HG03565 (cell line): ENCODE measurements at regions not wholly inside any gene's neighbourhood (a gene's known extent, or its start where the extent isn't known, plus 50 kb on each side); places are given as distances from the start of the nearest gene placed in this dataset.

Experiments used
- ATAC-seq: cut with Tn5 transposase; IDR thresholded peaks from one replicate; pipeline ENCODE4 v1.9.1; 2021; ENCODE audit warnings: mild to moderate bottlenecking, moderate library complexity; ENCODE audit not compliant: unreplicated experiment

DNA sequence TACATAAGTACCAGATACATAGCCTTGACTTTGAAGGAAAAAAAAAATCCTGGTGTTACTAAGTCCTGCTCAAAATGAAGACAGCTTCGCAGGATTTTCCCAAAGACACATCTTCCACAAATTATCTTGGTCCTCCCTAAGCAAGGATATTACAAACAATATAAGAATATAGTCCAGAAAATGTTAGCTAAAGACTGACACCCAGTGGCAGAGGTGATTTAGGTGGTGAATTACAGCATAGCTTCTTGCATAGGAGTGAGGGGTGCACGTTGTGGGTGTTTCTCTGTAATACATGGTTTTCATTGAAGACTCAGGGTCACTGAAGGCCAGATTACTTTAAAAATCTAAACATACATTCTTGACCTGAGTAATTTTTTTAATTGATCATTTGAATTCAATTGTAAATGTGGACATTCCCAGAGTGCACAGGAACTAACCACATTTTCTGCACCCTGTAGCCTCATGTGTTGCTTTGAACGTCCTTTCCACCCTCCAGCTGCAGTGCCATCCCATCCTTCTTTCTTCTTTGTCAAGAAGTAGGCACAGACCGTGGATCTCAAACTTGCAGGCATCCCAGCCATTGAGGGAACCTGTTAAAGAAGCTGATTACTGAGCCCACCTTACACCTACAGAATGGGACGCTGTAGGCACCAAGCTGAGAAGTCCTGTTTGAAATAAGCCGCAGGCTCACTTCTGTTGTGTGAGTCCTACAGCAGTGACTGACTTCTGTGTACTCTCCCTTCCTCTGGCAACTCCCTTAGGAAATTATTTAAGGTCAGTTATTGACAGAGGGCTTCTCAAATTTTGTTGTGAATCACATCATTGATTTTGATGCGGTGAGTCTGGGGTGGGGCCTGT lies 102.6 kb downstream of the PERP start:
- ATAC-seq, result no peak

GRCh38 chr6:138005846-138006245 lies 101.4 kb downstream of the PERP start:
- ATAC-seq, result no peak

GRCh38 chr6:138007014-138007472 lies 100.2 kb downstream of the PERP start:
- no peak for ATAC-seq

DNA sequence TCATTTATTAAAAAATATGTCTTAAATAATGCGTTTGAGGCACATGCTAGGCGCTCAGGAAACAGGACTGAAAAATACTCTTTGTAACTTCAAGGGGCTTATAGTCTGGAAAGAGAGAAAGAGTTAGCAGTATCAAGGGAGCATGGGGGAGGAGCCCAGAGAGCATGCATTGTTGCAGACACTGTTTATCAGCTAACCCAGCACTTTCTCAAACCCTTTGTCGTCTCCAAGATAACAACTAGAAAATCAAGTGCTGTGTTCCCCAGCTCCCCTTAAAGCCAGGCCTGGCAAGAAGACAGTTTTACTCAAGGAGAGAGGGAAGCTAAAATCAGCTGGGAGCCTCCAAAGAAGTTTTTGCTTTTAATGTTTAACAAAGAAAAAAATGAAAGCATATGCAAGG lies 98.4 kb downstream of the PERP start:
- no peak for ATAC-seq

- ATAC-seq, result no peak
These were observed 95.8 kb downstream of the PERP start for GRCh38 chr6:138011413-138011812.

- no peak for ATAC-seq
These were observed 94.5 kb downstream of the PERP start for GRCh38 chr6:138012682-138013081.

- no peak for ATAC-seq
These were observed 93.3 kb downstream of the PERP start for GRCh38 chr6:138013959-138014358.

- ATAC-seq, result no peak
These were observed 90.0 kb downstream of the PERP start for GRCh38 chr6:138017166-138017757.

- ATAC-seq, result no peak
These were observed 88.9 kb downstream of the PERP start for GRCh38 chr6:138018297-138018696.

- no peak for ATAC-seq
These were observed 81.7 kb downstream of the PERP start for GRCh38 chr6:138025528-138025978.

DNA sequence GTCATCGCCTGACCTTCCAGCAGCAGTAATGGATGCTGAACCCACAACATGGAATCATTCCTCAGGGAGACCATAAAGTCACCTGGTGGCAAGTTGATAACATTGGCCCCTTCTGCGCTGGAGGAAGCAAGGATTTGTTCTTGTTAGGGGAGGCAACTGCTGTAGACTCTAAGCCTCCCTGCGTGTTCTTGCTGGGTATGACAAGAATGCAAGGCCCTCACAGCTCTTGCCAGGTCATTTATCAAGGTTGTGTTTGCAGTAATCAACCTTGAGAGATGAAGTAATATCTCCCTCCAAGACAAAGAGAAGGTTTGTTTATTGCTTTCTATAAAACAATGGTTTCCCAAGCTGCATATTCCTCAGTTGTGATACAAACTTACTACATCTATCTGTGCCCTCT lies 80.9 kb downstream of the PERP start:
- ATAC-seq, result no peak

DNA sequence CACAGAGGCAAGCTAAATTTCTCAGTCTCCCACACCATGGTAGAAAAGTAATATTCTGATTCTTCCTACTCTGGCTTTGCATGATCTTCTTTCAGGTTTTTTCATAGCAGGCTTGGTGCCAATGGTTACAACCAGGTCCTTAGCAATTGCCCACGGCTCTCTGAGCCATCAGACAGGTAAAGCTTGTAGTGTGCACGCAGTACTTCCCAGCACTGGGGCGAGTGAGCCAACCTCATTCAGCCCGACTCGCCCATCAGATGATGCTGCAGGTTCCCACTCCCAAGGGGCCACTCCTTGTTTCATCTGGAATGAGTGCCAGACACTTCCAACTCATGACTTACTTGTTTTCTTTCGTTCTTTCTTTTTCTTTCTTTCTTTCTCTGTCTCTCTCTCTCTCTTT lies 78.3 kb downstream of the PERP start:
- ATAC-seq, result no peak

GRCh38 chr6:138030872-138031271 lies 76.3 kb downstream of the PERP start:
- ATAC-seq, result no peak

DNA sequence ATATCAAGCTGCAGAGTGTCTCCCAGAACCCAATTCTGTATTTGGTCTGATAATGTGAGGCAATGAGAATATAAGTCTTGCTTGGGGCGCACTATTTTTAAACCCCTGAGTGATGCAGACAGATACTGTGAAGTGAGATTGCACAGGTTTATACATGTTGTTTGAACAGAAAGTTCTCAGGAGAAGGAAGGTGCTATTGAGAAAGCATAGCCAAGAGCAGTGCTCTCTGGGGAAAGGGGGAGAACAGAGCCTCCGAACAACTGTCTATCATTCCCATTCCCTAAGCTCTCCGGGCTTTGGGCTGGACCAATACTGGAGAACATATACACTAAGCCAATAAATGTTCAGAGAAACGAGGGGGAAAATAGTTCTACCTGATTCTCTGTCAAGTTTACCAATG lies 75.8 kb downstream of the PERP start:
- ATAC-seq, result no peak

DNA sequence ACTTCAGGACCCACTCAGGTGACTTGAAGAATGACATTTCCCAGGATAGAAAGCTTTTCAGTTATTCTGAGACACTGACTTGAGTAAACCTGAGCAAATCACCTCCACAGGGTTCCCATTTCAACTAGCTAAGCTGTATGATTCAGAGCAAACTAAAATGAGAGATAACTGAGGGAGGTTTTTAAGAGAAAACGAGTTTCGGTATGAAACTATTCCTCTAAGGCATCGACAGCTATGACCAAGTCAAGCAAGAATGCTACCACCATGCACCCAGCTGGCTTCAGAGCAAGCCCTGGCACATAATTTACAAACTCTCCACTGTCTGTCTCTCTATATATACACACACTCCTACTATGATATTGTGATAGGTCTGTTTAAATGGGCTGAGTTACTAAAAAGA lies 75.4 kb downstream of the PERP start:
- ATAC-seq, result peak; percentile 68

DNA sequence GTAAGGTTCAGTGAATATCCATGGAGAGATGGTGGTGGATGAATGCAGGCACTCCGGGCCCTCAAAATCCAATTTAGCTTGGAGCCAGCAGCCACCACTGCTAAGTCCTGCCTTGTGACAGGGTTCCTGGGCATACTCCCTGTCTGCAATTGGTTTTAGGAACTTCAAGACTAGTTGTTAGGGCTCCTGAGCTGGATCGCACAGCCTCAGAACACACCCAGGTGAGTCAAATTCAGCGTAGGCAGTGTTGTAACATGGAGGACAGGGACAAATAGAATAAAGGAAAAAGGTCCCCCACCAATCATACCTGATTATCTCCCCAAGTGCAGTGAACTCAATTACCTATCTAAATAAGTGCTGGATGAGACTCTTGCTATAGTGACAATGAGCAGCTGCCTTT lies 74.6 kb downstream of the PERP start:
- ATAC-seq, result no peak

DNA sequence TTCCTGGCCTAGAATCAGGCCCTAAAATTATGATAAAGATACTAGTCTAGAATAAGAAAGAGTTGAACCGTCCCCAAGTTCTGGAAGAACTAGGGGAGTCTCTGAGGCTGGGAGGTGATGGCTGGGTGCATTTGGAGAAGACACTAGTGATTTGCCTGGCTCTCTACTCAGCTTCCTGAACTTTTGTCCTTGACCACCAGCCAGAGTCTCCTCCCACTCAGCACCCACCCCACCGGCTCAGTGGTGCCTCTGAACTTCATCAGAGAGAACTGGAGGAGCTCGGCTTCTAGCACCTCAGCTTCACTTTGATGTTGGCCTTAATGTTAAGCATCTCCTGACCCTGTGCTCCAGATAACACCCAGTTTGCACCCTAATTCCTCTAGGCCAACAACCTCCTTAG lies 73.0 kb downstream of the PERP start:
- no peak for ATAC-seq

DNA sequence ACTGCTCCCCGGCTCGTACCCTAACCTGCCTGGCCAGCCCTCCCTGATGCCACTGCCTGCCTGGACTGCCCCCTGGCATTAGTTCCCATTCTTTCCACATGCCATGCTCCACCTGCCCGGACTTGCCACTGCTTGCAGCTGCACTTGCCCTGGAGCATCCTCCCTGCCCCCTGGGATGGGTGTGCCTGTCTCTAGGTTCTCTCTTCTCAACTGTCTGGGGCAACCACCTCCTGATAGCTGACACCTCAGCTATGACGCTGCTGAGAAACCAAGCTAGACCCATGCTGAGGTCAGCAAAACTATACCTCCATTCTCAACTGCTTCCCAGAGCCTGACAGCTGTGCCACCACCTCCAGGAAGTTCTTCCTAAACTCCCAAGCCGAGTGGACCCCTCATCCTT lies 72.1 kb downstream of the PERP start:
- no peak for ATAC-seq

- no peak for ATAC-seq
These were observed 71.1 kb downstream of the PERP start for GRCh38 chr6:138036111-138036510.

DNA sequence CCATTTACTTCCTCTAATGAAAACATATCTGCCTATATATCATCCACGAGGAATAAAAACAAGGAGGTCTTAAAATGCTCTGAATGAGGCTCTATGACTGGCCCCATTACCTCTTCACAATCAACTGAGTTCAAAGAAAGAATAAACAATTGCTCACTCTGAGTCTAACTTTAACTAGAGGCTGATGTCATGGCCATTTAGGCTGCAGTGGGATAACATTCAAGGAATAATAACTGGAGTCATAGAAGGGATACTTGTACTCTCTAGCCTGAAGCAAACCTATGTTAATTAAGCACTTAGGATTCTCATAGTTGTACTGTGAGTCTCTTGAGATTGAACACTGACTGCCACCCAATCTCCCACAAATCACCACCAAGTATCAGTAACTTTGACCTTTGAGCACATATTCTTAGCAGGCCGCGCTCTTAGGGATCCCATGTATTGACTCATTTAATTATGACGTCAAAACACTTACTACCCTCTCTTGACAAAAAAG lies 70.2 kb downstream of the PERP start:
- ATAC-seq, result no peak

- ATAC-seq, result no peak
These were observed 68.9 kb downstream of the PERP start for GRCh38 chr6:138038142-138038870.
